Transverse colon (tissue), 3 donors: ENCODE measurements at regions not wholly inside any gene's neighbourhood (a gene's known extent, or its start where the extent isn't known, plus 50 kb on each side); places are given as distances from the start of the nearest gene placed in this dataset.

Source experiments
- CTCF ChIP-seq, 5 experiments: fragments of 200-600 bp in 3 of 5; fragments of 450-650 bp in 2 of 5; sonication (generic) in 3 of 5; IDR thresholded peaks; 1 replicate in 2 of 5; 2 replicates in 3 of 5; pipeline ENCODE4 v1.5.1; 2016 to 2017; ENCODE audit warnings: antibody characterized with exemption in 5 of 5, inconsistent platforms in 3 of 5, mild to moderate bottlenecking in 2 of 5, moderate library complexity in 1 of 5
- EP300 ChIP-seq: sonication (generic); formaldehyde crosslinking; IDR thresholded peaks from one replicate; pipeline ENCODE4 v1.6.1; 2017; ENCODE audit warnings: antibody characterized with exemption, low read depth

- TF ChIP-seq EP300 (no peak), CTCF (IDR thresholded peaks at IDR 0.05) (no peak)
Observed at GRCh38 chr6:82841309-82841708, 224.3 kb downstream of the UBE3D start.
